ENCODE measurements at regions not wholly inside any gene's neighbourhood (a gene's known extent, or its start where the extent isn't known, plus 50 kb on each side); places are given as distances from the start of the nearest gene placed in this dataset.

DNA sequence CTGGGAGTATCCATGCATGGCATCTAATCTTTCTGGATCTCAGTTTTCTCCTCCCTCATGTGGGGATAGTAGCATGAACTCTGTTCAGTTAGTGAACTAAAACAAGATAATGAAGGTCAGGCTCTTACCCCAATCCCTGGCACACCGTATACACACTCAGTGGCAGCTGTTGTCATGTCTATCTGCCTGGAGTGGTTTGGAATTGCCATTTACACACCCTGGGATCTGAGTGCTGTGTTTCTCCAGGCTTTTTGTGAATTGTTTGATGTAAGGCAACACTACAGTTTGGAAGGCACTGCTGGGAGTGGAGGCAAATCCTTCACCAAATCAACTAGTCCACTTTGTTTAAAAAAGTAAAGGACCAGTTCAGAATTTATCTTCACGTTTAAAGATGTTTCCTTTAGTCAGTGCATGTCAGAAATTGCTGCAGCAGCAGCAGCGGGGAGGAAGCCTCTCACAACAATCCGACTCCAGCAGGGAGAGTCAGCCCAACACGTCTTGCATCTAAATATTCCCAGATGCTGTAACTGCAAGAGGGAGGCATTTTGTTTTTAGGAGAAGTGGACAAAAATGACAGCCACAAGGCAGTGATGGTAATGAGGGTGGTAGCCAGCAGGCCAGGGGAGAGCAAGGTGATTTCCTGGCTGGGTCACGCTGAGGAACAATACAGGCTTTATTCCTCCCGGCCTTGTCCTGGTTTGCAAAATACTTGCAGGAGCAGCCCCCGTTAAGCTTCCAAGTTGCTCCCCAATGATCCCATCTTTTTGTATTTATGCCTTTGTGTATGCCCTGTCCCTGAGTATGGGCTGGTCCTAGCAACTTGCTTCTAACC, 128.5 kb upstream of the LRIG1 start:
- Histone ChIP-seq H3K4me1 (ENCODE audit: control insufficient read depth in 1 of 2, insufficient read depth in 2 of 2, low read length in 2 of 2) (no peaks in the 10 kb centered on the region), H2AFZ (ENCODE audit: low read depth, low read length, poor library complexity, severe bottlenecking) (no peak overlapping the region), H3K9me3 (ENCODE audit: control insufficient read depth in 1 of 2, insufficient read depth in 1 of 2, low read depth in 1 of 2, low read length in 2 of 2) (no peaks in the 10 kb centered on the region), H3K79me2 (ENCODE audit: insufficient read depth, low read length) (no peaks in the 10 kb centered on the region), H3K36me3 (ENCODE audit: control insufficient read depth in 1 of 2, insufficient read depth in 2 of 2, low read length in 2 of 2) (no peaks in the 10 kb centered on the region), H3K27me3 (ENCODE audit: insufficient read depth, low read length) (no peaks in the 10 kb centered on the region), H3K27ac (ENCODE audit: low read depth, low read length) (no peak overlapping the region), H3K4me3 (replicated peaks in 1 of 2; ENCODE audit: low read depth in 1 of 2, low read length in 2 of 2) (no peak overlapping the region), H3K9ac (ENCODE audit: low read length) (no peak overlapping the region), H3K9me2 (ENCODE audit: insufficient read depth) (no peaks in the 10 kb centered on the region), H3K4me2 (ENCODE audit: low read length) (no peak overlapping the region), H4K20me1 (ENCODE audit: insufficient read depth) (no peaks in the 10 kb centered on the region)
- ChIA-PET RAD21 (ENCODE audit: low non-redundant PET in 1 of 2, low total read pairs in 2 of 2, uncharacterized antibody in 2 of 2, unreplicated experiment in 2 of 2) (no interaction called here), POLR2A (no interaction called here), CTCF (no interaction called here)
- DNase-seq (ENCODE audit: low read depth, low spot score) (no peak), ATAC-seq (no peak)
- intact Hi-C loops (cut with micrococcal nuclease) = no loop called here
- BruUV-seq (replicated peaks) = no TSS peak
- TF ChIP-seq TCF7L2 (IDR thresholded peaks at IDR 0.05; ENCODE audit: borderline replicate concordance, extremely low read depth, insufficient read depth, insufficient read length) = no peak
- no peak for TF ChIP-seq CBX3 (IDR thresholded peaks at IDR 0.05; ENCODE audit: low read depth)
- TF ChIP-seq EGR1 (IDR thresholded peaks at IDR 0.05; ENCODE audit: low read depth) = no peak
- TF ChIP-seq RAD21 (IDR thresholded peaks at IDR 0.05; ENCODE audit: low read depth) = no peak
- TF ChIP-seq FOSL1 (IDR thresholded peaks at IDR 0.05; ENCODE audit: low read depth) = no peak
- no peak for TF ChIP-seq SP1 (IDR thresholded peaks at IDR 0.05; ENCODE audit: low read depth)
- no peak for TF ChIP-seq EZH2phosphoT487 (IDR thresholded peaks at IDR 0.05; ENCODE audit: borderline replicate concordance)

- no peak overlapping the region for H3K27ac ChIP-seq (ENCODE audit: low read depth, low read length)
- ChIA-PET POLR2A (no interaction called here), RAD21 (ENCODE audit: low non-redundant PET in 1 of 2, low total read pairs in 2 of 2, uncharacterized antibody in 2 of 2, unreplicated experiment in 2 of 2) (no interaction called here), CTCF (no interaction called here)
- H2AFZ ChIP-seq (ENCODE audit: low read depth, low read length, poor library complexity, severe bottlenecking) = no peak overlapping the region
- no peak overlapping the region for H3K9ac ChIP-seq (ENCODE audit: low read length)
- no peaks in the 10 kb centered on the region for H3K27me3 ChIP-seq (ENCODE audit: insufficient read depth, low read length)
- no TSS peak for BruUV-seq (replicated peaks)
- no peaks in the 10 kb centered on the region for H3K4me1 ChIP-seq (ENCODE audit: control insufficient read depth in 1 of 2, insufficient read depth in 2 of 2, low read length in 2 of 2)
- H3K9me3 ChIP-seq (ENCODE audit: control insufficient read depth in 1 of 2, insufficient read depth in 1 of 2, low read depth in 1 of 2, low read length in 2 of 2) = no peaks in the 10 kb centered on the region
- no peak overlapping the region for H3K4me2 ChIP-seq (ENCODE audit: low read length)
- no peaks in the 10 kb centered on the region for H4K20me1 ChIP-seq (ENCODE audit: insufficient read depth)
- intact Hi-C loops (cut with micrococcal nuclease) = no loop called here
- ATAC-seq (no peak), DNase-seq (ENCODE audit: low read depth, low spot score) (no peak)
- no peak overlapping the region for H3K4me3 ChIP-seq (replicated peaks in 1 of 2; ENCODE audit: low read depth in 1 of 2, low read length in 2 of 2)
- H3K9me2 ChIP-seq (ENCODE audit: insufficient read depth) = no peaks in the 10 kb centered on the region
- no peaks in the 10 kb centered on the region for H3K79me2 ChIP-seq (ENCODE audit: insufficient read depth, low read length)
- no peaks in the 10 kb centered on the region for H3K36me3 ChIP-seq (ENCODE audit: control insufficient read depth in 1 of 2, insufficient read depth in 2 of 2, low read length in 2 of 2)
- TF ChIP-seq ZNF274 (IDR thresholded peaks at IDR 0.05; ENCODE audit: low read depth, low read length) (no peak), ZFX (IDR thresholded peaks at IDR 0.05) (no peak), SRF (IDR thresholded peaks at IDR 0.05; ENCODE audit: low read depth) (no peak), TCF7L2 (IDR thresholded peaks at IDR 0.05; ENCODE audit: borderline replicate concordance, extremely low read depth, insufficient read depth, insufficient read length) (no peak), SP1 (IDR thresholded peaks at IDR 0.05; ENCODE audit: low read depth) (no peak), CBX3 (IDR thresholded peaks at IDR 0.05; ENCODE audit: low read depth) (no peak), POLR2A (IDR thresholded peaks at IDR 0.05; ENCODE audit: borderline replicate concordance, extremely low read depth, insufficient read depth, insufficient read length) (no peak), POLR2AphosphoS5 (IDR thresholded peaks at IDR 0.05; ENCODE audit: low read depth, low read length) (no peak), SIN3A (IDR thresholded peaks at IDR 0.05; ENCODE audit: low read depth) (no peak)
- TF ChIP-seq, protein P1, sequence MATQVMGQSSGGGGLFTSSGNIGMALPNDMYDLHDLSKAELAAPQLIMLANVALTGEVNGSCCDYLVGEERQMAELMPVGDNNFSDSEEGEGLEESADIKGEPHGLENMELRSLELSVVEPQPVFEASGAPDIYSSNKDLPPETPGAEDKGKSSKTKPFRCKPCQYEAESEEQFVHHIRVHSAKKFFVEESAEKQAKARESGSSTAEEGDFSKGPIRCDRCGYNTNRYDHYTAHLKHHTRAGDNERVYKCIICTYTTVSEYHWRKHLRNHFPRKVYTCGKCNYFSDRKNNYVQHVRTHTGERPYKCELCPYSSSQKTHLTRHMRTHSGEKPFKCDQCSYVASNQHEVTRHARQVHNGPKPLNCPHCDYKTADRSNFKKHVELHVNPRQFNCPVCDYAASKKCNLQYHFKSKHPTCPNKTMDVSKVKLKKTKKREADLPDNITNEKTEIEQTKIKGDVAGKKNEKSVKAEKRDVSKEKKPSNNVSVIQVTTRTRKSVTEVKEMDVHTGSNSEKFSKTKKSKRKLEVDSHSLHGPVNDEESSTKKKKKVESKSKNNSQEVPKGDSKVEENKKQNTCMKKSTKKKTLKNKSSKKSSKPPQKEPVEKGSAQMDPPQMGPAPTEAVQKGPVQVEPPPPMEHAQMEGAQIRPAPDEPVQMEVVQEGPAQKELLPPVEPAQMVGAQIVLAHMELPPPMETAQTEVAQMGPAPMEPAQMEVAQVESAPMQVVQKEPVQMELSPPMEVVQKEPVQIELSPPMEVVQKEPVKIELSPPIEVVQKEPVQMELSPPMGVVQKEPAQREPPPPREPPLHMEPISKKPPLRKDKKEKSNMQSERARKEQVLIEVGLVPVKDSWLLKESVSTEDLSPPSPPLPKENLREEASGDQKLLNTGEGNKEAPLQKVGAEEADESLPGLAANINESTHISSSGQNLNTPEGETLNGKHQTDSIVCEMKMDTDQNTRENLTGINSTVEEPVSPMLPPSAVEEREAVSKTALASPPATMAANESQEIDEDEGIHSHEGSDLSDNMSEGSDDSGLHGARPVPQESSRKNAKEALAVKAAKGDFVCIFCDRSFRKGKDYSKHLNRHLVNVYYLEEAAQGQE (IDR thresholded peaks at IDR 0.05; ENCODE audit: low read depth) = no peak
- TF ChIP-seq, protein P2, sequence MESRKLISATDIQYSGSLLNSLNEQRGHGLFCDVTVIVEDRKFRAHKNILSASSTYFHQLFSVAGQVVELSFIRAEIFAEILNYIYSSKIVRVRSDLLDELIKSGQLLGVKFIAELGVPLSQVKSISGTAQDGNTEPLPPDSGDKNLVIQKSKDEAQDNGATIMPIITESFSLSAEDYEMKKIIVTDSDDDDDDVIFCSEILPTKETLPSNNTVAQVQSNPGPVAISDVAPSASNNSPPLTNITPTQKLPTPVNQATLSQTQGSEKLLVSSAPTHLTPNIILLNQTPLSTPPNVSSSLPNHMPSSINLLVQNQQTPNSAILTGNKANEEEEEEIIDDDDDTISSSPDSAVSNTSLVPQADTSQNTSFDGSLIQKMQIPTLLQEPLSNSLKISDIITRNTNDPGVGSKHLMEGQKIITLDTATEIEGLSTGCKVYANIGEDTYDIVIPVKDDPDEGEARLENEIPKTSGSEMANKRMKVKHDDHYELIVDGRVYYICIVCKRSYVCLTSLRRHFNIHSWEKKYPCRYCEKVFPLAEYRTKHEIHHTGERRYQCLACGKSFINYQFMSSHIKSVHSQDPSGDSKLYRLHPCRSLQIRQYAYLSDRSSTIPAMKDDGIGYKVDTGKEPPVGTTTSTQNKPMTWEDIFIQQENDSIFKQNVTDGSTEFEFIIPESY (IDR thresholded peaks at IDR 0.05; ENCODE audit: extremely low read depth, insufficient replicate concordance, low read length) = no peak
- TF ChIP-seq, protein P3, sequence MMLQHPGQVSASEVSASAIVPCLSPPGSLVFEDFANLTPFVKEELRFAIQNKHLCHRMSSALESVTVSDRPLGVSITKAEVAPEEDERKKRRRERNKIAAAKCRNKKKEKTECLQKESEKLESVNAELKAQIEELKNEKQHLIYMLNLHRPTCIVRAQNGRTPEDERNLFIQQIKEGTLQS (IDR thresholded peaks at IDR 0.05) = no peak
These were observed 129.2 kb upstream of the LRIG1 start for GRCh38 chr3:66629982-66630368.

Measured in HCT116 (cell line).